ENCODE measurements at regions not wholly inside any gene's neighbourhood (a gene's known extent, or its start where the extent isn't known, plus 50 kb on each side); places are given as distances from the start of the nearest gene placed in this dataset.
"Not testable (repeated sequence)": the region's sequence is repeated elsewhere in the genome, so short reads cannot be mapped to it uniquely, and the experiment has no call there.

- no peak for DNase-seq
These were observed 50.0 kb downstream of the PTPRS start for GRCh38 chr19:5290336-5291262.

GRCh38 chr19:5289060-5289990 lies 51.3 kb downstream of the PTPRS start:
- DNase-seq: no peak

- no peak for DNase-seq
These were observed 52.3 kb downstream of the PTPRS start for GRCh38 chr19:5288347-5288739.

- no peak for DNase-seq
These were observed 53.5 kb downstream of the PTPRS start for GRCh38 chr19:5287066-5287465.

- no peak for DNase-seq
These were observed 54.1 kb downstream of the PTPRS start for GRCh38 chr19:5286465-5287029.

- DNase-seq: no peak
These were observed 54.7 kb downstream of the PTPRS start for GRCh38 chr19:5285955-5286354.

- no peak for DNase-seq
These were observed 55.3 kb downstream of the PTPRS start for GRCh38 chr19:5285311-5285710.

- no peak for DNase-seq
These were observed 57.7 kb downstream of the PTPRS start for GRCh38 chr19:5282901-5283300.

- DNase-seq: no peak
These were observed 59.0 kb downstream of the PTPRS start for GRCh38 chr19:5281588-5281987.

- not testable (repeated sequence) for DNase-seq
These were observed 64.9 kb downstream of the PTPRS start for GRCh38 chr19:5275668-5276067.

GRCh38 chr19:5273782-5274181 lies 66.8 kb downstream of the PTPRS start:
- no peak for DNase-seq

GRCh38 chr19:5271145-5271544 lies 69.5 kb downstream of the PTPRS start:
- DNase-seq: no peak

GRCh38 chr19:5269926-5270325 lies 70.7 kb downstream of the PTPRS start:
- no peak for DNase-seq

GRCh38 chr19:5269279-5269678 lies 71.3 kb downstream of the PTPRS start:
- no peak for DNase-seq

GRCh38 chr19:5268801-5269200 lies 71.8 kb downstream of the PTPRS start:
- no peak for DNase-seq

- no peak for DNase-seq
These were observed 75.4 kb downstream of the PTPRS start for GRCh38 chr19:5265260-5265659.

GRCh38 chr19:5264453-5264852 lies 76.2 kb downstream of the PTPRS start:
- no peak for DNase-seq

GRCh38 chr19:5263615-5264014 lies 77.0 kb downstream of the PTPRS start:
- no peak for DNase-seq

GRCh38 chr19:5262721-5263120 lies 77.9 kb downstream of the PTPRS start:
- no peak for DNase-seq

GRCh38 chr19:5261156-5261890 lies 79.3 kb downstream of the PTPRS start:
- no peak for DNase-seq

- no peak for DNase-seq
These were observed 80.1 kb downstream of the PTPRS start for GRCh38 chr19:5260381-5260967.

GRCh38 chr19:5259750-5260149 lies 80.9 kb downstream of the PTPRS start:
- no peak for DNase-seq

Data from NCI-H1092 treated with DMSO at 0.1 percent for 48 hours (cell line).